ENCODE measurements at regions not wholly inside any gene's neighbourhood (a gene's known extent, or its start where the extent isn't known, plus 50 kb on each side); places are given as distances from the start of the nearest gene placed in this dataset.
"Not testable (repeated sequence)": the region's sequence is repeated elsewhere in the genome, so short reads cannot be mapped to it uniquely, and the experiment has no call there.

DNA sequence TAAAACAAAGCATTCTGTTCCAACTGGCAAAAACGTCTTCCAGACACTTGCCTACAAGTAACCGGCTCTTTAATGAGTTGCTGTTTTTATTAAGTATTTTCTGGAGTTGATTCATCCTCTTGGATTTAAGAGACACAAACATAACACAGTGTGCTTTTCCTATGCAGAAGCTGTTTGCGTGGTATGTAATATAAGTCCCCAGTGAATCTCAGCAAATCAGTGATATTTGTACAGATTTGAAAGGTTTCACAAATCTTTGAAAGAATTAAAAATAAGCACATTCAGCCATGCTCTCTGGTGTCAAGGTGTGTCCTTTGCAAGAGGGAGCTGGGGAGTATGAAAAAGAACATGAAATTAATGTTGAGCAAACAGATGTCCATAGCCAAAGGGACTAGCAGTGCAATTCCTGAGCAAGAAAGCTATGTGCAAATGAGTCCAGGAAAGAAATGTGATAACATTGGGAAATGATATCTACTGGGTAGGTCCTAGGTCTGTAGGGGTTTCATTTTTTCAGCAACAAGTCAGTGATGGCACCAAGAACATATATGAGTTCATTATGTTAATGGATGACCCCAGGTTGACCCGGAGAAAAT, 170.1 kb upstream of the PHACTR1 start:
- DNase-seq (ENCODE audit: low read depth) = no peak

DNA sequence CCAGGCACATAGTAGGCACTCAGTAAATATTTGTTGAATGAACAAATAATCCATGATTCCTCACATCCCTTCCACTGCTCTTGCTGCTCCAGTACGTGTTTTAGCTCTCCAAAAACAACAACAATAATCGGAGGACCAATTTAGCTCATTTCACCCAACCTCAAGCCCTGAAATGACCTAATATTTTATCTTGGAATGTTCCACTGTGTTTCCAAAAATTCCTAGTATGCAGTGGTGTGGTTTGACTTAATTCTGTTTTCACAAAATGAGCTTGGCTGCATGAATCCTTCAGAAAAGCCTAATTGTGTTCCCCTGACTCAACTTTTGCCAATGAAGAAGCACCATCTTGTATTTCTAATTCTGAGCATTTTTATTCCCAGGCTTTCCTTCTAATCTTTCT, 168.0 kb upstream of the PHACTR1 start:
- DNase-seq (ENCODE audit: low read depth) = peak; percentile 67

DNA sequence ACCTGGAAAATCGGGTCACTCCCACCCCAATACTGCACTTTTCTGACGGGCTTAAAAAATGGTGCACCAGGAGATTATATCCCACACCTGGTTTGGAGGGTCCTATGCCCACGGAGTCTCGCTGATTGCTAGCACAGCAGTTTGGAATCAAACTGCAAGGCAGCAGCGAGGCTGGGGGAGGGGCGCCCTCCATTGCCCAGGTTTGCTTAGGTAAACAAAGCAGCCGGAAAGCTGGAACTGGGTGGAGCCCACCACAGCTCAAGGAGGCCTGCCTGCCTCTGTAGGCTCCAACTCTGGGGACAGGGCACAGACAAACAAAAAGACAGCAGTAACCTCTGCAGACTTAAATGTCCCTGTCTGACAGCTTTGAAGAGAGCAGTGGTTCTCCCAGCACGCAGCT, 167.1 kb upstream of the PHACTR1 start:
- not testable (repeated sequence) for DNase-seq (ENCODE audit: low read depth)

DNA sequence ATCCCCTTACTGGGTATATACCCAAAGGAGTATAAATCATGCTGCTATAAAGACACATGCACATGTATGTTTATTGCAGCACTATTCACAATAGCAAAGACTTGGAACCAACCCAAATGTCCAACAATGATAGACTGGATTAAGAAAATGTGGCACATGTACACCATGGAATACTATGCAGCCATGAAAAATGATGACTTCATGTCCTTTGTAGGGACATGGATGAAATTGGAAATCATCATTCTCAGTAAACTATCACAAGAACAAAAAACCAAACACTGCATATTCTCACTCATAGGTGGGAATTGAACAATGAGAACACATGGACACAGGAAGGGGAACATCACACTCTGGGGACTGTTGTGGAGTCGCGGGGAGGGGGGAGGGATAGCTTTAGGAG, 161.7 kb upstream of the PHACTR1 start:
- not testable (repeated sequence) for DNase-seq (ENCODE audit: low read depth)

GRCh38 chr6:12555267-12555666, 161.3 kb upstream of the PHACTR1 start:
- peak; percentile 77 for DNase-seq (ENCODE audit: low read depth)

DNA sequence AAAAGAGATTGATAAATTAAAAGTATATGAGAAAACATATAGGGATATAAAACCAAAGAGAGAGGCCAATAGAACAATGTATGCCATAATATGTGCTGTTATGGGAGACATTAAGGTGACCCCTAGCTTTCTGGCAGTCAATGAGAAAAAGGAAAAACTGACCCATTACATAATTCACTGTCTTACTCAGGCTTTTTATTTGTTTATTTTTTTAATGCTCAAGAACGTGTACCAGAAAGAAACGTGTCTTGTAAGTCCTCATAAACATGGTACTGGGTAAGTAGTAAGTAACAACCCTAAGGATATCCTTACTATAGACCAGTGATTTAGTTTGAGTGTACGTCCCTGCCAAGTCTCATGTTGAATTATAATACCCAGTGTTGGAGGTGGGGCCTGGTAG, 160.8 kb upstream of the PHACTR1 start:
- no peak for DNase-seq (ENCODE audit: low read depth)

- DNase-seq (ENCODE audit: low read depth) = no peak
Observed at GRCh38 chr6:12557765-12558164, 158.8 kb upstream of the PHACTR1 start.

DNA sequence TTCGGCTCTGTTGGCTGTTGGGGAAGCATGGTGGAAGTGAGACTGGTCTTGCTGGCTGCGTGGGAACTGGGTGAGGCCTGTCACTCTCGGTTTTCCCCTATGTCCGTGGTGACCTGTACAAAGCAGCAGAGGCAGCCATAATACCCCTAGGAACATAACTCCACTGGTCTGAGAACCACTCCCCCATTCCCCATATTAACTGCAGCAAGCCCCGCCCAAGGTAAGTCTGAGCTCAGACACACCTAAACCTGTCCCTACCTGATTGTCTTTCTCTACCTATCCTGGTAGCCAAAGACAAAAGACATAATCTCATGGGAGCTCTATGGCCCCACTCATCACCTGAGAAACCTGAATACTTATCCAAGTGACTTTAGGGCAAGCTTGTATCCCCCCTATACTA, 156.3 kb upstream of the PHACTR1 start:
- DNase-seq (ENCODE audit: low read depth) = no peak

- DNase-seq (ENCODE audit: low read depth) = no peak
Observed at GRCh38 chr6:12566618-12567123, 149.9 kb upstream of the PHACTR1 start.

GRCh38 chr6:12567682-12568081, 148.9 kb upstream of the PHACTR1 start:
- DNase-seq (ENCODE audit: low read depth) = no peak

GRCh38 chr6:12569646-12570045, 146.9 kb upstream of the PHACTR1 start:
- no peak for DNase-seq (ENCODE audit: low read depth)

- DNase-seq (ENCODE audit: low read depth) = no peak
Observed at GRCh38 chr6:12570461-12571030, 146.0 kb upstream of the PHACTR1 start.

GRCh38 chr6:12572896-12573827, 143.4 kb upstream of the PHACTR1 start:
- DNase-seq (ENCODE audit: low read depth) = peak; percentile 78

- DNase-seq (ENCODE audit: low read depth) = no peak
Observed at GRCh38 chr6:12575961-12576360, 140.6 kb upstream of the PHACTR1 start.

DNA sequence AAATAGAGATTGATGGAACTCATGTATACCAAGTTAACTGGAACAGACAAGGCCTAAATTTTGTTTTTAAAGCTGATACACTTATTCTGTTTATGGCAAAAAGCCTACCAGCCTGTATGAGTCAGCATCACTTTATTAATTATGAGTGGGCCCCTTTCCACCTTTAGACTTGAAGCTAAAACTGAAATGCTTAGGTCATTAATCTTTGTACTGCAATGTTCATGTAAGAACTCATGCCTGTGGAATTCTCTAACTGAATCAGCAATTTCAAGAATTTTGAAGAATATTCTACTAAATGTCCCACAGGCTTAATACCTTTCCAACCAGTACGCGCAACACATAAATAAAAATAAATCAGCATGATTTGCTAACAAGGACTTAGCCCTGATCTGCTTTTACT, 140.2 kb upstream of the PHACTR1 start:
- peak; percentile 70 for DNase-seq (ENCODE audit: low read depth)

DNA sequence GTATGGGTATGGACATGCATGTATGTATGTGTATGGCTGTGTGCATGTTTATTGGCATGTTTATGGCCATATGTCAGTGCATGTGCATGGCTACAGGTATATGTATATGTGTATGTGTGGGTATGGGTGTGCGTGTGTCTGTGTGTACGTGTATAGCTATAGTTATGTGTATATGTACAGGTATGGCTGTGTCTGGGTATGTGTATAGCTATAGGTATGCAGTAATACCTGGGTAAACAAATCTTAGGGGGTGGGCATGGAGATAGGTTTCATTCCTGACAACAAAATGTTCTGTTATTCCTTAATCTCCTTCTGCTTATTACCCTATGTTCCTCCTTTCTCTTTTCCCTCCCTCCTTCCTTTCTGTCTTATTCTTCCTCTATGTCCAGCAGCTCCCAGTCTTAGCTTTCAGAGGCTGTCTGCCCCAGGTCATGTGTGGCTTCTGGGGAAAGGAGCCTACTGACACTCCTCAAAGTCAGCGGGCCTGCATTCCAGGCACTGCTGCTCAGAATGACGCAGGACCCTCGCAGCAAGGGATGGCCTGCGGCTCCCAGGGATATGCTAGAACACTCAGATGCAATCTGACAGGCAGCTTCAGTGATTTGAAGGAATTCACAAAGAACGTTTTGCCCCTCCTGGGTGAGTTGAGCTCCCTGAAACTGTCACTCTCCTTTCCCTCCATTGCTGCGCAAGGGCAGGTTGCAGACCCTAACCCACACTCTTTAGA, 139.3 kb upstream of the PHACTR1 start:
- peak; percentile 75 for DNase-seq (ENCODE audit: low read depth)

GRCh38 chr6:12578097-12578496, 138.5 kb upstream of the PHACTR1 start:
- no peak for DNase-seq (ENCODE audit: low read depth)

GRCh38 chr6:12578751-12579150, 137.8 kb upstream of the PHACTR1 start:
- peak; percentile 52 for DNase-seq (ENCODE audit: low read depth)

- no peak for DNase-seq (ENCODE audit: low read depth)
Observed at GRCh38 chr6:12580290-12580689, 136.3 kb upstream of the PHACTR1 start.

- no peak for DNase-seq (ENCODE audit: low read depth)
Observed at GRCh38 chr6:12582421-12583110, 134.0 kb upstream of the PHACTR1 start.

GRCh38 chr6:12584631-12585405, 131.7 kb upstream of the PHACTR1 start:
- DNase-seq (ENCODE audit: low read depth) = no peak

Data from iris pigment epithelial cell (primary cell).